22Rv1 (cell line): ENCODE measurements at regions not wholly inside any gene's neighbourhood (a gene's known extent, or its start where the extent isn't known, plus 50 kb on each side); places are given as distances from the start of the nearest gene placed in this dataset.

Source experiments
- H3K27ac ChIP-seq: fragments of 450-650 bp; 2 replicates; pipeline ENCODE4 v1.5.1; 2017
- CTCF ChIP-seq: fragments of 450-650 bp; IDR thresholded peaks from 2 replicates; pipeline ENCODE4 v1.5.1; 2017; ENCODE audit warnings: mild to moderate bottlenecking
- ZFX ChIP-seq: fragments of 450-650 bp; IDR thresholded peaks from 2 replicates; pipeline ENCODE4 v1.6.1; 2017; ENCODE audit warnings: antibody characterized with exemption, borderline replicate concordance

GRCh38 chr2:63785096-63785495 is 56.6 kb upstream of the UGP2 start:
- no peak overlapping the region for H3K27ac ChIP-seq
- TF ChIP-seq CTCF: no peak
- TF ChIP-seq ZFX: no peak

GRCh38 chr2:63786471-63786870 is 55.2 kb upstream of the UGP2 start:
- H3K27ac ChIP-seq: no peak overlapping the region
- no peak for TF ChIP-seq ZFX
- no peak for TF ChIP-seq CTCF

GRCh38 chr2:63788071-63788470 is 53.6 kb upstream of the UGP2 start:
- TF ChIP-seq CTCF (no peak), ZFX (no peak)
- no peak overlapping the region for H3K27ac ChIP-seq

- H3K27ac ChIP-seq: no peak overlapping the region
- TF ChIP-seq ZFX: no peak
- no peak for TF ChIP-seq CTCF
These were observed 52.2 kb upstream of the UGP2 start for GRCh38 chr2:63789338-63790020.

GRCh38 chr2:63790491-63790890 is 51.2 kb upstream of the UGP2 start:
- H3K27ac ChIP-seq: no peak overlapping the region
- no peak for TF ChIP-seq CTCF
- no peak for TF ChIP-seq ZFX

- H3K27ac ChIP-seq: no peak overlapping the region
- TF ChIP-seq CTCF: no peak
- no peak for TF ChIP-seq ZFX
These were observed 50.8 kb upstream of the UGP2 start for GRCh38 chr2:63790906-63791305.

- no peak overlapping the region for H3K27ac ChIP-seq
- no peak for TF ChIP-seq CTCF
- no peak for TF ChIP-seq ZFX
These were observed 50.3 kb upstream of the UGP2 start for GRCh38 chr2:63791387-63791786.
